Body of pancreas (tissue), 4 donors: ENCODE measurements at regions not wholly inside any gene's neighbourhood (a gene's known extent, or its start where the extent isn't known, plus 50 kb on each side); places are given as distances from the start of the nearest gene placed in this dataset.

ENCODE experiments used
- CTCF ChIP-seq, 7 experiments: fragments of 450-650 bp in 4 of 7; fragments of 200-600 bp in 3 of 7; sonication (generic) in 3 of 7; IDR thresholded peaks; one replicate each; pipeline ENCODE4 v1.5.1; 2016 to 2019; ENCODE audit warnings: antibody characterized with exemption in 7 of 7
- POLR2A ChIP-seq, 3 donors: fragments of 450-650 bp; IDR thresholded peaks; one replicate each; pipeline ENCODE4 v1.6.1; 2016; ENCODE audit warnings: antibody characterized with exemption in 3 of 3, mild to moderate bottlenecking in 2 of 3

DNA sequence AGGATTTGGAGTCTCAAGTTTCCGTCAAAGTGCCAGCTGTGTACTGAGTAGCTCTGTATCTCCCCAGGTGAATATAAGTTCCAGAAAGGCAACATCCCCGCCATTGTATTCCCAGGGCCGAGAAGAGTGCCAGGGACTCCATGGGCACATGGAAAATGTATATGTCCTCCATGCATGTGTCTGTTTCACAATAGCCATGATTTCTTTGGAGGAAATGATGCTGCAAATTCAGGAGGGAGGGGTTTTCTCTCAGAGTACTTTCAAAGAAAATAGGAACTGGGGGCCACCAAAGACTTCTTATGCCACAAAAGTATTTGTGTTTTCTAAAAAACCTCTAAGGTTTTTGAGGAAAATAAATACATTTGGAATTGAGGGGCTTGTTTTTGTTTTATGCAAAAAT is 524.6 kb downstream of the BNC2 start:
- TF ChIP-seq CTCF (IDR thresholded peaks at IDR 0.05) (no peak), POLR2A (IDR thresholded peaks at IDR 0.05) (no peak)
